ENCODE measurements at regions not wholly inside any gene's neighbourhood (a gene's known extent, or its start where the extent isn't known, plus 50 kb on each side); places are given as distances from the start of the nearest gene placed in this dataset.

DNA sequence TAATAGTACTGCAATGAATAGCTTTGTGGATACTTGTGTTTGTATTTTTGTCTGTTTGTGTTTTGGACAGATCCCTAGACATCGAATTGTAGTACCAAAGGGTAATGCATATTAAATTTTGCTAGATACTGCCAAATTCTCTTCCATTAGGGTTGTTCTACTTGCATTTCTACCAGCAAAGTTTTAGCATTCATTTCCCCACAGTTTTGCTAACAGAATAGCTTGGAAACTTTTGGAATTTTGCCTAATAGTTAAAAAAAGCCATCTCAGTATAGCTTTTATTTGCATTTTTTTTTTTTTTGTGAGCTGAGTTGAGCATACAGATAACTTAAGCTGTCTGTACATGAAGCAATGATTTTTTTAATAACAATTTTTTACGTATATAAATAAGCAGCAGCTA is 1084.9 kb downstream of the ADGRL3 start:
- TF ChIP-seq, protein P1, sequence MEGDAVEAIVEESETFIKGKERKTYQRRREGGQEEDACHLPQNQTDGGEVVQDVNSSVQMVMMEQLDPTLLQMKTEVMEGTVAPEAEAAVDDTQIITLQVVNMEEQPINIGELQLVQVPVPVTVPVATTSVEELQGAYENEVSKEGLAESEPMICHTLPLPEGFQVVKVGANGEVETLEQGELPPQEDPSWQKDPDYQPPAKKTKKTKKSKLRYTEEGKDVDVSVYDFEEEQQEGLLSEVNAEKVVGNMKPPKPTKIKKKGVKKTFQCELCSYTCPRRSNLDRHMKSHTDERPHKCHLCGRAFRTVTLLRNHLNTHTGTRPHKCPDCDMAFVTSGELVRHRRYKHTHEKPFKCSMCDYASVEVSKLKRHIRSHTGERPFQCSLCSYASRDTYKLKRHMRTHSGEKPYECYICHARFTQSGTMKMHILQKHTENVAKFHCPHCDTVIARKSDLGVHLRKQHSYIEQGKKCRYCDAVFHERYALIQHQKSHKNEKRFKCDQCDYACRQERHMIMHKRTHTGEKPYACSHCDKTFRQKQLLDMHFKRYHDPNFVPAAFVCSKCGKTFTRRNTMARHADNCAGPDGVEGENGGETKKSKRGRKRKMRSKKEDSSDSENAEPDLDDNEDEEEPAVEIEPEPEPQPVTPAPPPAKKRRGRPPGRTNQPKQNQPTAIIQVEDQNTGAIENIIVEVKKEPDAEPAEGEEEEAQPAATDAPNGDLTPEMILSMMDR (IDR thresholded peaks at IDR 0.05; ENCODE audit: poor library complexity): no peak
- no peak for TF ChIP-seq EZH2 (IDR thresholded peaks at IDR 0.05; ENCODE audit: borderline replicate concordance)
